IPS-NIHi7 (cell line): ENCODE measurements at regions not wholly inside any gene's neighbourhood (a gene's known extent, or its start where the extent isn't known, plus 50 kb on each side); places are given as distances from the start of the nearest gene placed in this dataset.

Experiments used
- DNase-seq: peaks from one replicate; pipeline ENCODE4 v3.0.0; 2012; ENCODE audit warnings: mixed read lengths; ENCODE audit errors: extremely low spot score

DNA sequence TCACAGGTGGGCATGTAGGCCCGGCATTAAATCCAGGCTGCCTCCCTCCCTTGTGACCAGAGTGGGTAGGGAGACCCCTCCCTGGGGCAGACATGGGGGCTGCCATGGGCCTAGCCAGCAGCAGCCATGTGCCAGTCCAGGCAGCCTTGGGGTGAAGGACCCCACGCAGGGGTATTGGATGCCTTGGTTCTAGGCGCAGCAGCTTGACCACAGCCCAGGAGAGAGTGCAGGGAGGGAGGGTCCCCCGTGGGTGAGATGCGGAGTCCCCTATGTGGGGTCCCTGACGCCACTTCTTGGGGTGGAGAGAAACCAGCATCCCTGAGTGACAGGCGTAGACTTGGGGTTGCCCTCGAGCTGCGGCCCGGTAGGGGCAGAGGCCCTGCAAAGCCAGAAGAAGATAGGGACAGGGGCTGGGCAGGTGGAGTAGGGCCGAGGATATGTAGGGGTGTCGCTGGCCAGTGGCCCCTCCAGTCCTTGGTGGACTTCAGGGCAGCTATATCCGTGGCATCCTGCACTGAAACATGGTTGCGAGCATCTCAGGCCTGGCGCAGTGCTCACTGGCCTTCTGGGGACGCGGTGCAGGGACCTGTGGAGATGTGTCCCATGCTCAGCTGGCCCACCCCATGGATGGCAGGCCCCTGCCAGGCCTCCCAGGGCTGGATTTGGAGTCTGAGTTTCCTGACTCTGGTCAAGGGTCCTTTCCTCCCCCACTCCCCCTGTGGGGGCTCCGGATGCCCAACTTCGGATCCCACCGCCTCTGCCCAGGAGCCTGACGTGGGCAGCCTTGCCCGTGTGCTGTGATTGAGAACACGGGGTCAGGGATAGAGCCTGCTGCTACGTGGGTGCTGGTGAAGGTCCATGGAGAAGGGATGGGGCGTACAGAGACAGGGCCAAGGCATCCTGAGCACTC lies 1179.8 kb downstream of the BRD1 start:
- DNase-seq: no peak

DNA sequence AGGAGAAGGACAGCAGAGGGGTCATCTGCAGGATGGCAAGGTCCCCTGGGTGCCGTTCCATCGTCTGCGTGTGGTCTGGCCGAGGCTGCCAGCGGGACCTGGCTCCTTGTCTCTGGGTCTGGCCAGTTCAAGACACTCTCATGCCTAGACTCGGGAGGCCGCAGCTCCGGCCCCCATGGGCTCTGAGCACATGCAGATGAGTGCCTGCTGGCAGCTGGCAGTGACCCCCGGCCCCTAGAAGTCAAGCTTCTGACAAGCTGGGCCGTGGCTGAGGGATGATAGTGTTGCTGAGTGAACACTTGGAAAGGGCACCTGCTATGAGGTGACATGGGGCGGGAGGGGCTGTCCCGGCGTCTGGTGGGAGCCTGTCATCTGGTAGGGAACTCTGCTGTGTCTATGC lies 1180.6 kb downstream of the BRD1 start:
- no peak for DNase-seq

GRCh38 chr22:48646216-48646925 lies 1181.3 kb downstream of the BRD1 start:
- DNase-seq: no peak

DNA sequence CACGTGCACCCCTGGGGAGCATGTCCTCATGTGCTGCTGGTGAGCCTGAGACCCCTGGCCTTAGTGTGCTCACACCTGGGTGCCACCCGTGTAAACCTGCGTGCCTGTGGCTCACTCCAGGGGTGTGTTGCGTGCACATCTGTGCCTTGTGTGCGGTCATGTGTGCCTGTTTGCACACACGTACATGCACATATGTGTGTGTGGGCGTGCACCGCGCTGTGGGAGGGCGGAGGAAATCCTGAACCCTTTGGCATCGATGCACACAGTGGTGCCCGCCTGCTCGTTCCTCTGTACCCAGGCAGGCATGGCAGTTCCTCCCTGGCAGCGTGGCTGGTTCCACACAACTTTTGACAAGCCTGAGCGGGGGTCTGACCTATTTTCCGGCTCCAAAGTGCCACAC lies 1181.9 kb downstream of the BRD1 start:
- DNase-seq: no peak

DNA sequence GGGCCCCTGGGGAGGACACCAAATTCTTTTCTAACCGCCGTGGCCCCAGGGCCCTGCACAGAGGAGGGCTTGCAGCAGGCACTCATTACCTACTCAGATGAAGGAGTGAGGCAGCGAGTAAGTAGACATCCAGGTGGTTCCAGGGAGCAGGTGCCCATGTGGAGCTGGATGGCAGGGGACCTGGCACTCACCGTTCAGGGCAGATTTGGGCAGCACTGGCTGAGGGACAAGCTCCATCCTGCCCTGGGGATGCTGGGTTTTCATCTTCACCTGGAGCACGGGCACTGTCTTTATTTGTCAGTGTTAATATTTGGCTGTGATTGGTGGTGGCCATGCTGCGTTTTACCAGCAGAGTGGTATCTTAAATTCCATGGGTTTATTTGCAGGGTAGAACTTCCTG lies 1182.7 kb downstream of the BRD1 start:
- DNase-seq: no peak

DNA sequence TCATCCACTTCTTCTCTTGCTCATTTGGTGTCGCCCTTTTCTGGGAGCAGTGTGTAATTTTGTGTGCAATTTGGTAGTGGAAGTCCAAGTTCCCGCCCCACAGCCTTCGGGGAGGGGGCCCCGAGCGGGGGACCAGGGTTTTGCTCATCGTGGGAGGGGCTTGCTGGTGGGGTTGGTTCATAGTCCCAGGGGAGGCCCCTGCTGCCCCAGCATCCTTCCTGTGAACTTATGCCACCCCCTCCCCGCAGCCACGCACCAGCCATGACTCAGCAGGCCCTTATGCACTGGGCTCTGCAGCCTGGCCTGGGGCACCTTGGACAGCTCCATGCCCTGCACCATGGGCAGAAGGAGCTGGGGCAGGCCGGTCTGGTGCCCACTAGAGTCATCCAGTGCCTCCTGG lies 1183.6 kb downstream of the BRD1 start:
- DNase-seq: no peak

GRCh38 chr22:48643066-48643731 lies 1184.5 kb downstream of the BRD1 start:
- DNase-seq: no peak

- DNase-seq: no peak
Measured at GRCh38 chr22:48642550-48642949, 1185.1 kb downstream of the BRD1 start.

DNA sequence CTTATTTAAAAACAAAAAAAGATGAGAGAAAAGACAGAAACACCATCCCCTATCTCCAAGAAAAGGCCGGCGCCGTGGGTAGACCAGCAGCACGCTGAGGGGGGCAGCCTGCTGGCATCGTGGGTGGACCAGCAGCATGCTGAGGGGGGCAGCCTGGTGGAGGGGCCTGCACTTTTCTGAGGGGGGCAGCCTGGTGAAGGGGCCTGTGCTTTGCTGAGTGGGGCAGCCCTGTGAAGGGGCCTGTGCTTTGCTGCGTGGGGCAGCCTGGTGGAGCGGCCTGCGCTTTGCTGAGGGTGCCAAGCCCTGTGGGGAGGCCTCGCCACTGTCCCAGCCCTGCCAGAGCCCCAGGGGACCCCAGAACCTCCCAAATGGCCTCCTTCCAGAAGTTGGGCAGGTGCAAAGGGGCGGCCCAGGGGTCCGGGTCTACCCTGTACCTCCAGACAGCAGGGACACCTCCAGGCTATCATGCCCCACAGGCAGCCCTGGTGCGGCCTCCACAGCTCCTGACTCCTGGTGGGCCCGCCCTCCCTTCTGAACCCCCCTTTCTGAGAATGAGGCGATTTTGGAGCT lies 1185.7 kb downstream of the BRD1 start:
- DNase-seq: no peak

DNA sequence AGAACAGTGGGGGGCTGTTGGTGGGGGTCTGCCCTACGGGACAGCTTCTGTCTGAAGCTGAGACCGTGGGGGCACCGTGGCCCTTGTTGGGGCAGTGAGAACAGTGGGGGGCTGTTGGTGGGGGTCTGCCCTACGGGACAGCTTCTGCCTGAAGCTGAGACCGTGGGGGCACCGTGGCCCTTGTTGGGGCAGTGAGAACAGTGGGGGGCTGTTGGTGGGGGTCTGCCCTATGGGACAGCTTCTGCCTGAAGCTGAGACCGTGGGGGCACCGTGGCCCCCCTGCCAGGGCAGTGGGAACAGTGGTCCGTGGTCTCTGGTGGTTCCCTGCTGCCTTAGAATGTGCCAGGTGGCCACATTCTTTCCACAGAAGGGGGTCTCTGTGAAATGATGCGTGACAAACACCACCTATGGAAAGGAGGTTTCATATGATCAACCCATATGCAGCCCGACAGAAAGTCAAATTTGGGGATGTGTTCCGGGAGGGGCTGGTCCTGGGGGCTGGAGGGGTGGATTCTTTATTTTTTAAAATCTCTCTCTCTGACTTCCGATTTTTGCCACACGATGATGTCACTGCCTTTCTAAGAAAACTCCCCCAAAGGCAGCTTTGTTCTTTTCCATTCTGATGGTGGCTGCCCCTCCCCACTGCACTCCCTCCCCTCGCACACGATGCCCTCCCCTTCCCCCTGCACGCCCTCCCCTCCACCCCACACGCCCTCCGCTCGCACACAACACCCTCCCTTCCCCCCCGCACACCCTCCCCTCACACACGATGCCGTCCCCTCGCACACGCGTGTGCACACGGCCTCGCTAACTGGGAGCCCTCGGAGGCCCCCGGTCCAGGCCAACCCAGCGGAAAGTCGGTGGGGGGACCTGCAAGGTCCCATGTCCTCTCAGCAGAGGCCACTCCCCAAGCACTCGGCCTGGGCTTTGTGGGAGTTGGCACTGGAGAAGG lies 1186.5 kb downstream of the BRD1 start:
- no peak for DNase-seq

DNA sequence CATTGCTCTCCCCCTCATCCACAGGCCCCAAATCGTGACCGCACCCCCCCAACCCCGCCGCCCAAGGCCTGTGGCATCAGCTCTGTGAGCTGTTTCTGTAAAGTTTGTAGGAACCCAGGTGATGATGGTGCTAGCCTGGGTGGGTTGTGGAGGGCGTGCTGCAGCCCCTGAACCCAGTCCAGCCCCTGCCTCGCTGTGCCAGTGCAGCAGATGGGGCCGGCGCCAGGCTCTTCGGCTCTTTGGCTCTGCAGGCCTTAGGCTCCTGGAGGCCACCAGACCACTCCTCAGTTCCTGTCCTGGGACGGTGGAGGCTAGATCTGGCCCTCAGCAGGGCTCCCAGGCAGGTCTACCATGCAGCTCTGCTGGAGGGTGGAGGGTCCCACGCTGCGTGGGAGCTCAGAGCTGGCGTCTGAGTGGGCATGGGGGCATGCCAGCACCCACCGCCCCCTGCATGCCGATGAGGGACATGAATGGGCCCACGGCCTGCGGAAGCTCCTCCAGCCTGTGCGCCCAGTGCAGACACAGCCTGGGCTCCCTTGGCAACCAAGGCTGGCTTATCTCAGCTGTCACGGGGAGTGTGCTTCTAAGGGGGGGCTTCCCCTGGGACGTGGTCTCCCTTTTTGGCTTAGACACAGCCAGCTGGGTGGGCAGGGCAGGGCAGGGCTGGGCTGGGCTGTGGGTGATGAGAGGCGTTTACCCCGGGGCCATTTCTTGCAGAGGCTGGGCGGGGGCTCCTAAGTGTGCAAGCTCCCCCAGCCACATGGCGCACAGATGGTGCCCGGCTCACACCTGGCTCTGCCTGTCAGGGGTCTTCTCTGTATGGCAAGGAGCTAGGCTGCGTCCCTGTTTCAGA lies 1187.6 kb downstream of the BRD1 start:
- DNase-seq: no peak

DNA sequence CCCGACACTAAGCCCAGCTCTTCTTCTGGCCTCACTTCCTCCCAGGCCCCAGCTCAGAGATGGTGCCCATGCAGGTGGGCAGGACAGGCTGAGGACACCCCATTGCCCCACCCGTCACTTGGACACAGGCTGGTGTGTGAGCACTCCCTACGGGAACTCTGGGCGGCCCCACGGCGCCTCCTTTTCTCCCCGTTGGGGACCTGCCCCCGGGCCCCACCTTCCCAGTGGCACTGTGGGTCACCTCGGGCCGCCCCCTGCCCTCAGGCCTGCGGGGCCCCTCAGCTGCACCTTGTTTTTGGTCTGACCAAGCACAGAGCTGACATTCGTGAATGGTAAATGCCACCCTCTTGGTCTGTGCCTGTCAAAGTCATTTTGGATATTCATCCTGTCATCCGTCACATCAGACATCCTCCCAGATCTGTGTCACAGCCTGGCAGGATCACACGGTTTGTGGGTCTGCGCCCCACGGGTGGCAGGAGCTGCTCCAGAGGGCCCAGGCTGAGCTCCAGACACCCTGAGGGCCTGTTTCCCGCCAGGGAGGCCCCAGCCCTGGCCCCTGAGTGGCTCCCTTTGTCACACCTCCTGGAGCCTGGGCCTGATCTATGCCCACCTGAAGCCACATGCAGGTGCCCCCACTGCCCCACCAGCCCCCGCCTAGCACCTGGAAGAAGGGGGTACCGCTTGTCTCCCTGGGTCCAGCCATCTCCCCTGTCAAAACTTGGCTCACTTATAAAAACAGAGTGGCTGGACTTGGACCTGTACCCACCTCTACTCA lies 1188.5 kb downstream of the BRD1 start:
- no peak for DNase-seq

DNA sequence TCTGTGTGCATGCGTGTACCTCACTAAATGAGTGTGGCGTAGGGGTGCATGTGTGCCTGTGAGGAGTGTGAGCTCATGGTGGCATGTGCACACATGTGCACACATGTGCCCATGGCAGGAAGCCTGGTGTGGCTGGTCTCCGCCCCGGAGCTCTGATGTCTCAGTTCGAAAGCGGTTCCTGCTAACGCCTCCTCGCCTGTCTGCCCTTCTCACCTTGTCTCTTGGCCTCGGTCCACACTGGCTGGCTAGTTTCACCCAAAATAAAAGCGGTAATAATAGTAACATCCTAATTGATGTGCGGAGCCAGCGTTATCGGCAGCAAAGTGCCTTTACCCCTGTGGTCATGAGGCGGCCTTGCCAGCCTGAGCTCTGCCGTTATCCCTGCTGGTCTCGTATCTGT lies 1190.4 kb downstream of the BRD1 start:
- DNase-seq: no peak

- no peak for DNase-seq
Measured at GRCh38 chr22:48636746-48637145, 1190.9 kb downstream of the BRD1 start.

DNA sequence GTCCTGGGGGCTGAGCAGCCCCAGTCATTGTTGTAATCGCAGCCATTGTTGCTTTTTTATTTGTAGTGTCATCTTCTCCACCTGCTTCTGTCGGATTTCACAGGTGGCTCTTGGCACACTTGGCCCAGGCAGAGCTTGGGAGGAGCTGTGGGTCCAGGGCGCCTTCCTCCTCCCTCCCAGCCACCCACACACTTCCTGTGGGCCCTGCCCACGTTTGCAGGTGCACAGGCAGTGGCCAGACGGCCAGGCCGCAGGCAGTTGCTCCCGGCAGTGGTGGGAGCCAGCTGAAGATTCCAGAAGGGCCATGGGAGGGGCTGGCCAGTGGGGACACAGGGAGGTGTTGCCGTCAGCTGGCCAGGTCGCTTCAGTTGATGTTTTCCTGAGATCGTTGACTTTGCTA lies 1191.9 kb downstream of the BRD1 start:
- DNase-seq: no peak

DNA sequence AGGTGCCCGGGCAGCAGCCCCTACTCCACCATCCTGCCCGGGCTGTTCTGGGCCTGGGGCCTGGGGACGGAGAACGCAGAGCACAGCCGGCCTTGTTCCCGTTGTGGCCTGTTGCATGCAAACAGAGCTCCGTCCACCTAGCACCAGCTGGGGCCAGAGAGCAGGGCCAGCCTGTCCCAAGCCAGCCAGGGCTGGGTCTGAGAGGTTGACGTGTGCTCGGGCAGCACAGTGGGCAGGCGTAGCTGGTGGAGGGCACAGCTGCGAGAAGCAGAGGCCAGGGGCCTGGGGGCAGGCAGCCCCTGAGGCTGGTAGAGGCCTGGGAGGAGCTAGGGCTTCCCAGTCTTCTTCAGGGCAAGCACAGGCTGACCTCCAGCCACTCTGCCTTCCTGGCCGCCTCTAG lies 1192.6 kb downstream of the BRD1 start:
- DNase-seq: no peak

DNA sequence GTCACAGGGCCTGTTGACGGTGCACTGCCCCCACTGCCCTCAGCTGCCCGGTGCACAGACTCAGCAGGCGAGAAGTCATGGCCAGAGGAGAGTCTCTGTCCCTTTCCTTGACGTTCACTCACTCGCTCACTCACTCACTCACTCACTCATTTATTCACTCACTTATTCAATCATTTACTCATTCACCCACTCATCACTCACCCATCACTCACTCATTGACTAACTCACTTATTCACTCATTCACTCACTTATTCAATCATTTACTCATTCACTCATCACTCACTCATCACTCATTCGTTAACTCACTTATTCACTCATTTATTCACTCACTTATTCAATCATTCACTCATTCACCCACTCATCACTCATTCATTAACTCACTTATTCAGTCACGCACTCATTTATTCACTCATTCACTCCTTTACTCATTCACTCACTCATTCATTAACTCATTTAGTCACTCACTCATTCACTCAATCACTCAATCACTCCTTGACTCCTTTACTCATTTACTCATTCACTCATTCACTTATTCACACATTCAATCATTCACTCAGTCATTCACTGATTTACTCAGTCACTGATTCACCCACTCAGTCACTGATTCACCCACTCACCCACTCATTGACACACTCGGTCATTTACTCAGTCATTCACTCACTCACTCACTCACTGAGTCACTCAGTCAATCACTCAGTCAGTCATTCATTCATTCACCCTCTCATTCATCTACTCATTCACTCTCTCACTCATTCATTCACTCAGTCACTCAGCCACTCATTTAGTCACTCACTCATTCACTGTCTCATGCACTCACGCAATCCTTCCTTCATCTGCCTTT lies 1193.5 kb downstream of the BRD1 start:
- DNase-seq: no peak

- no peak for DNase-seq
Measured at GRCh38 chr22:48632646-48633246, 1194.9 kb downstream of the BRD1 start.
